Brain microvascular endothelial cell (primary cell): ENCODE measurements at regions not wholly inside any gene's neighbourhood (a gene's known extent, or its start where the extent isn't known, plus 50 kb on each side); places are given as distances from the start of the nearest gene placed in this dataset.

Experiments
- DNase-seq: peaks from one replicate; pipeline ENCODE4 v3.0.0-alpha.2; 2020
- H3K27ac ChIP-seq: fragments of 250-450 bp; sonication (Bioruptor Pico); 2 replicates; pipeline ENCODE4 v1.5.1; 2020; ENCODE audit warnings: mild to moderate bottlenecking, moderate library complexity
- H3K27me3 ChIP-seq: fragments of 250-450 bp; sonication (Bioruptor Pico); replicated peaks from 2 replicates; pipeline ENCODE4 v1.5.1; 2020; ENCODE audit warnings: mild to moderate bottlenecking
- H3K36me3 ChIP-seq: fragments of 250-450 bp; sonication (Bioruptor Pico); replicated peaks from 2 replicates; pipeline ENCODE4 v1.5.1; 2020; ENCODE audit warnings: mild to moderate bottlenecking
- H3K4me3 ChIP-seq: 2 replicates; pipeline ENCODE4 v1.5.1; 2011; ENCODE audit warnings: low read depth, mild to moderate bottlenecking, control low read depth, low read length, moderate library complexity
- in situ Hi-C: cut with HindIII; loops from 2 replicates; pipeline ENCODE4 v1.10.0; 2017; ENCODE audit warnings: low sequenced_read_pairs, low pct_ligation_motif_present
- TF ChIP-seq, protein P1 (sequence below): IDR thresholded peaks from 2 replicates; pipeline ENCODE4 v1.5.1; 2011; ENCODE audit warnings: low read depth, mild to moderate bottlenecking, moderate library complexity, low read length, control low read depth, inconsistent platforms; ENCODE audit errors: missing control alignments

DNA sequence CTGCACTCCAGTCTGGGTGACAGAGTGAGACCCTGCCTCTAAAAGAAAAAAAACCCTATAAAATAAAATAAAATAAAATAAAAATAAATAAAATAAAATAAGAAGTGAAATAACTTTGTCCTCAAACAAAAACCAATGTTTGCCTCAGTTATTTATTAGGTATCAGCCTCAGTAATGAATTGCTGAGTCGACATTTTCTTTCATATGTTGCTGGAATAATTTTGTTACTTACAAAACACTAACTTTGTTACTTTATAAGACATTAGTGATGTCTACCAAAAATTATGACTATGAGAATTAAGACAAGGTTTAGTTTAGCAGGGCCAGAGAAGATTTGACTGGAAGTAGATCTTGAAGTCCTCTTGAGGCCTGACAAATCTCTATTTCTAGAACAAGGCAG, 2074.5 kb upstream of the PCDH20 start:
- Histone ChIP-seq H3K27me3 (no peaks in the 10 kb centered on the region), H3K27ac (no peak overlapping the region), H3K36me3 (no peaks in the 10 kb centered on the region), H3K4me3 (no peak overlapping the region)
- in situ Hi-C loops = no loop called here
- TF ChIP-seq, protein P1, sequence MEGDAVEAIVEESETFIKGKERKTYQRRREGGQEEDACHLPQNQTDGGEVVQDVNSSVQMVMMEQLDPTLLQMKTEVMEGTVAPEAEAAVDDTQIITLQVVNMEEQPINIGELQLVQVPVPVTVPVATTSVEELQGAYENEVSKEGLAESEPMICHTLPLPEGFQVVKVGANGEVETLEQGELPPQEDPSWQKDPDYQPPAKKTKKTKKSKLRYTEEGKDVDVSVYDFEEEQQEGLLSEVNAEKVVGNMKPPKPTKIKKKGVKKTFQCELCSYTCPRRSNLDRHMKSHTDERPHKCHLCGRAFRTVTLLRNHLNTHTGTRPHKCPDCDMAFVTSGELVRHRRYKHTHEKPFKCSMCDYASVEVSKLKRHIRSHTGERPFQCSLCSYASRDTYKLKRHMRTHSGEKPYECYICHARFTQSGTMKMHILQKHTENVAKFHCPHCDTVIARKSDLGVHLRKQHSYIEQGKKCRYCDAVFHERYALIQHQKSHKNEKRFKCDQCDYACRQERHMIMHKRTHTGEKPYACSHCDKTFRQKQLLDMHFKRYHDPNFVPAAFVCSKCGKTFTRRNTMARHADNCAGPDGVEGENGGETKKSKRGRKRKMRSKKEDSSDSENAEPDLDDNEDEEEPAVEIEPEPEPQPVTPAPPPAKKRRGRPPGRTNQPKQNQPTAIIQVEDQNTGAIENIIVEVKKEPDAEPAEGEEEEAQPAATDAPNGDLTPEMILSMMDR = no peak
- no peak for DNase-seq

DNA sequence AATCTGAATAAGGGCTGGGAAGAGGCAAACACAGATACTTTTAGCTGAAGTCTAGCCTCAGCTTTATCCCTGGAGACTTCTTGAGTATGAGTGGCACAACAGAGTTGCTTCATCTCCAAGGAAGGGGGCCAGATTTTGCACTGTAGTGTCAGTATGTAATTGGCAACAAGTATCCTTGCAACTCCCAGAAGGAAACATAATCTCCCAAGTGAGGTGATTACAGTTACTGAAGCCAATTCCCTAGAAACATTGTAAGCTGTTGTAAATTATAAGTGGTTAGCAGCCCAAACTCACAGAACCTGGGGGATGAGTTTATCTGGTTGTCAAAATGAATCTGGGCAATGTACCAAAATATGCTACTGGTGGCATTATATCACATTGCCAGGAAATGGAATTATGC, 2065.7 kb upstream of the PCDH20 start:
- peak; percentile 4 for DNase-seq
- H3K27me3 ChIP-seq = no peaks in the 10 kb centered on the region
- TF ChIP-seq, protein P1 = no peak
- no peak overlapping the region for H3K27ac ChIP-seq
- in situ Hi-C loops = no loop called here
- H3K4me3 ChIP-seq = no peak overlapping the region
- no peaks in the 10 kb centered on the region for H3K36me3 ChIP-seq

- TF ChIP-seq, protein P1 = no peak
- Histone ChIP-seq H3K27me3 (no peaks in the 10 kb centered on the region), H3K27ac (no peak overlapping the region), H3K4me3 (no peak overlapping the region), H3K36me3 (no peaks in the 10 kb centered on the region)
- in situ Hi-C loops = no loop called here
- DNase-seq = no peak
Observed at GRCh38 chr13:63472711-63473110, 2057.1 kb upstream of the PCDH20 start.

DNA sequence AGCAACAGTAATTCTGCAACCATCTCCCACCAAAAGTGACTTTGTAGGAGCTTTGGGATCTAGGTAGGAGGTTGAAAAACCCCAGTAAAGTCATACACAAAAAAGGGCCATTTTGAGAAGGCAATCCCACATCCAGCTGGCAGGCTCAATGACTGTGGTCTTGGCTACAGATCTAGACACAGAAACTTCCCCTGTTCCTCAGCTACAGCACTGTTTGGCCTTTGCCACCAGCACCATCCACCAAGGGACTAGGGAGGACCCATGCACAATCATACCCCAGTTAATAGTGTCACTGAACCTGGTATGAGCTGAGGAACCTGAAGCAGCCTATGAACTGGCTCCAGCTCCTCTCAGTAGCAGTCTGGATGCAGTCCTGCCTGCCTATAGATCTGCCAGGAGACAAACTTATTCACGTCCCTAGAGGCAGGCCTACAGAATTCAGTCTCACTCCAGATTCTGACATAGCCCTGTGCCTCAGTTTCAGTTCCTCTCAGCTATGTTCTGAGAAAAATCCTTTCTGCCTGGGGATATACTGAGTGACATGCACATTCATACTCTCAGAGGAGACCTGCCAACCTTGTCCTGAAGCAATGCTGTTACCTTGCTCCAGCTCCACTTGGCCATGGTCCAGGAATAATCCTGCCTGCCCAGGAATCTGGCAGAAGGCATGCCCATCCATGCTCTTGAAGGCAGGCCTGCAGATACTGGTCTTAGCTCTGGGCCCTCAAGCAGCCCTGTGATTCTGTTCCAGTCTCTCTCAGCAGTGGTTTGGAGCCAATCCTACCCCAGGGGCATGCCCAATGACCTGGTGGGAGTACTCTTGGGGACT, 2048.3 kb upstream of the PCDH20 start:
- Histone ChIP-seq H3K36me3 (no peaks in the 10 kb centered on the region), H3K27me3 (no peaks in the 10 kb centered on the region), H3K27ac (no peak overlapping the region), H3K4me3 (no peak overlapping the region)
- in situ Hi-C loops = no loop called here
- TF ChIP-seq, protein P1 = no peak
- no peak for DNase-seq

DNA sequence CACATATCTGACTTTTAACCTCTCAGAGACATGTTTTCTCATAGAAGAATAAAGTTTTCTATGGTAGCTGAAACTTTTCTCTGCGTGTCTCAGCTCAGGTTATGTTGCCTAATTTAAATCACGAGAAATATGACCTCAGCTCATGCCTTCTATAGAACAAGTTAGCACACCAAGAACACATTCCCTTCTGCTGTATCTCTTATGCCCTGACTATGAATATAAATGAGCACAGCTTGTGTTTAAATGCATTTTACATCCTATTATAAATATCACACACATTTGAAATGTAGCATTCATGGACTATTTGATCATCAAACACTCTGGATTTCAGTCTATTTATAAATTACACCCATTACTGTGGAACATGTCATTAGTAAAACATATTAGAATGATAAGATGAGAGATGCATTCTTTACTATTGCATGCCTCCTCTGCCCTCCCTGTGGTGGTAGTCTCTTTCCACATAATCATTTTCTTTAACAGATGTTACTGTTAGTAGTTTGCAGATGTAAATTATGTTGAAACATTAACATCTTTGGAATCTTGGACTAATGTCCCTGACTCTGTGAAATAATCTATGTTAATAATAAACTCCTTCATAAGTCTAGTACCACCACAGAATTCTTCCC, 2044.9 kb upstream of the PCDH20 start:
- no peak overlapping the region for H3K4me3 ChIP-seq
- H3K36me3 ChIP-seq = no peaks in the 10 kb centered on the region
- DNase-seq = no peak
- no peak overlapping the region for H3K27ac ChIP-seq
- TF ChIP-seq, protein P1 = no peak
- in situ Hi-C loops = no loop called here
- no peaks in the 10 kb centered on the region for H3K27me3 ChIP-seq

GRCh38 chr13:63457186-63457585, 2041.5 kb upstream of the PCDH20 start:
- H3K27ac ChIP-seq = no peak overlapping the region
- in situ Hi-C loops = no loop called here
- no peaks in the 10 kb centered on the region for H3K36me3 ChIP-seq
- no peak overlapping the region for H3K4me3 ChIP-seq
- TF ChIP-seq, protein P1 = no peak
- no peaks in the 10 kb centered on the region for H3K27me3 ChIP-seq
- DNase-seq = no peak
